Activated CD4-positive, alpha-beta T cell treated with anti-CD3 and anti-CD28 coated beads, Interleukin-2, amount 50 U/mL, for 1 hour (primary cell): ENCODE measurements at regions not wholly inside any gene's neighbourhood (a gene's known extent, or its start where the extent isn't known, plus 50 kb on each side); places are given as distances from the start of the nearest gene placed in this dataset.
"Not testable (repeated sequence)": the region's sequence is repeated elsewhere in the genome, so short reads cannot be mapped to it uniquely, and the experiment has no call there.

ENCODE experiments used
- DNase-seq: peaks from one replicate; pipeline ENCODE4 v3.0.0-alpha.2; 2020

GRCh38 chr11:13137844-13138301, 128.8 kb downstream of the RASSF10 start:
- no peak for DNase-seq

- not testable (repeated sequence) for DNase-seq
These were observed 130.0 kb downstream of the RASSF10 start for GRCh38 chr11:13139085-13139484.

GRCh38 chr11:13140028-13140870, 131.1 kb downstream of the RASSF10 start:
- no peak for DNase-seq

- no peak for DNase-seq
These were observed 131.9 kb downstream of the RASSF10 start for GRCh38 chr11:13140873-13141655.

GRCh38 chr11:13141731-13142709, 132.9 kb downstream of the RASSF10 start:
- DNase-seq: no peak

- DNase-seq: no peak
These were observed 133.9 kb upstream of the BMAL1 start for GRCh38 chr11:13143486-13144297.

- DNase-seq: no peak
These were observed 132.1 kb upstream of the BMAL1 start for GRCh38 chr11:13145461-13145860.

GRCh38 chr11:13149991-13150390, 127.6 kb upstream of the BMAL1 start:
- DNase-seq: no peak

GRCh38 chr11:13150487-13150886, 127.1 kb upstream of the BMAL1 start:
- DNase-seq: no peak

- no peak for DNase-seq
These were observed 125.3 kb upstream of the BMAL1 start for GRCh38 chr11:13152264-13152663.

GRCh38 chr11:13152736-13153541, 124.7 kb upstream of the BMAL1 start:
- no peak for DNase-seq

GRCh38 chr11:13154374-13154773, 123.2 kb upstream of the BMAL1 start:
- not testable (repeated sequence) for DNase-seq

GRCh38 chr11:13160346-13160745, 117.2 kb upstream of the BMAL1 start:
- no peak for DNase-seq

- no peak for DNase-seq
These were observed 116.8 kb upstream of the BMAL1 start for GRCh38 chr11:13160806-13161205.

GRCh38 chr11:13163158-13163557, 114.4 kb upstream of the BMAL1 start:
- DNase-seq: no peak

- no peak for DNase-seq
These were observed 111.6 kb upstream of the BMAL1 start for GRCh38 chr11:13166036-13166435.

GRCh38 chr11:13168271-13168670, 109.3 kb upstream of the BMAL1 start:
- no peak for DNase-seq

- DNase-seq: no peak
These were observed 107.9 kb upstream of the BMAL1 start for GRCh38 chr11:13169709-13170108.

- no peak for DNase-seq
These were observed 103.5 kb upstream of the BMAL1 start for GRCh38 chr11:13174090-13174489.

- peak; percentile 3 for DNase-seq
These were observed 94.3 kb upstream of the BMAL1 start for GRCh38 chr11:13183094-13183825.
